GM19351 (cell line): ENCODE measurements at regions not wholly inside any gene's neighbourhood (a gene's known extent, or its start where the extent isn't known, plus 50 kb on each side); places are given as distances from the start of the nearest gene placed in this dataset.

ENCODE experiments used
- ATAC-seq: cut with Tn5 transposase; IDR thresholded peaks from one replicate; pipeline ENCODE4 v1.9.1; 2021; ENCODE audit warnings: mild to moderate bottlenecking, moderate library complexity; ENCODE audit not compliant: unreplicated experiment

DNA sequence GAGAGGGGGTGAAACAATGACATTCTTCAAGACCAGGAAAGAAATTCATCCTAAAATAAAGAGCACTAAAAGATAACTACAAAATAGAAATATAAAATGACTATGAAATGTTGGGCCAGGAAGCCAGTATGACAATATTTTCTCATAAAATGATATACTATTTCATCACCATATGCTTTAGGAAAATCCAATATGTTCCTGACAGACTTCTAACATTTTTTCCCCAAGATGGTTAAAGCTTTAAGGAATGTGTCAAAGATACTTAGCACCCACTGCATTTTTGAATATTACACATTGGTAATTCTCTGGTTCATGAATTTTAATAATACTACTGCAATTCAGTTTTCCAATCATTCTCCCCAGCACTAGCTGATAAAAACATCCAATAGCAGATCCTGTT lies 87.7 kb upstream of the PLEKHG7 start:
- no peak for ATAC-seq

DNA sequence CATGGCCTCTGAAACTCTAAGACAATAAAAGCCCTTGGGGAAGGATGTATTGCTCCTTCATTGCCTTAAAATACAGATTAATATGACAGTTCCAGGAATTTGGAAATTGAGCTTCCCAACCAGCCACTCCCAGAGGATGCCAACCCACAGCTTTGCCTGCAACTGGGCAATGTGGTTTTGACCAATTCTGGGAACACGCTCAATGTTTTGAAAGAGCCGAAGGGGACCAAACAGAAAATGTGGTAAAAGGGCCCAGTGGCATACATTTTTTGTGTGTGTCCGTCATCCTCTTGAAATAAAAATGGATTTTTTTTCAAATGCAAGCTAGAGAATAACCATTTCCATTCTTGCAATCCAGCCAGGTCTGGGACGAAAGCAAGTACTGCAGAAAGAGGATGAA lies 88.3 kb upstream of the PLEKHG7 start:
- ATAC-seq, result no peak

GRCh38 chr12:92614001-92614400 lies 88.8 kb upstream of the PLEKHG7 start:
- no peak for ATAC-seq

- no peak for ATAC-seq
Observed at GRCh38 chr12:92612611-92613010, 90.2 kb upstream of the PLEKHG7 start.

GRCh38 chr12:92608151-92609091 lies 94.4 kb upstream of the PLEKHG7 start:
- no peak for ATAC-seq

DNA sequence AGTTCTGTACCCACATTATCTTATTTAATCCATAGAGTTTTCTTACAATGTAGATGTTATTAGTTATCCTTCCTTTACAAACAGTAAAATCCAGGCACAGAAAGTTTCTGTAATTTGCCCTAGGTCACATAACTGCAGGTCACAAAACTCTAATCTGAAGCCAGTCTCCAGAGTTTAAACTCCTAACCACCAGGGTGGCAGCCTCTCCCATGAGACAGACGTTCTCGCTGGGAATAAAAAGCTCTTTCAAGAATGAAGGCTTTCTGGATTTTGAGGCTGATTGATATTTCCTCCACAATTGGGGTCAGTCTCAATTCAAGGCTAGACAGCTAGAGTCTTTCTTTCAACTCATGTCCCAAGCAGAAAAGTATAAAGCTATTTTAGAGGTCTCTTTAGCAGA lies 95.8 kb upstream of the PLEKHG7 start:
- ATAC-seq, result no peak

DNA sequence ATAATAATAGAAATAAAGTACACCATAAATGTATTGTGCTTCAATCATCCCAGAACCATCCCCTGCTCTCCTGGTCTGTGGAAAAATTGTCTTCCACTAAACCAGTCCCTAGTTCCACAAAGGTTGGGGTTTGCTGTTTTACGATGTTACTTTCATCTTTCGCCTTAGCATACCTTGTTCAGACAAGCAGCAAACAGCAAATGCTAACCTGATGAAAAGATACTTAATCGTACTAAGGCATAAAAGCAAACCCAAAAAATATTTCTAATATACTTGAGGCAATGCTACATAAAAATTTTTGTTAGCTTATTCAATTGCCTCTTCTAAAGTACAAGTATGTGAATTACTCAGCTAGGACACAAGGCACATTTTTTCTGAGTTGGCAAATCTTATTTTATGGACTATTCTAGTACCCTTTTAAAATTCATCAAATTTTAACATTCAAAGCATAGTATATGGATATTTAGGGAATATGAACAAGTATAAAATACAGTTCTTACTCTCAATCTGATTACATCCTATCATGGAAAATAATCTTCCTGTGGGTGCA lies 97.1 kb upstream of the PLEKHG7 start:
- ATAC-seq, result no peak

DNA sequence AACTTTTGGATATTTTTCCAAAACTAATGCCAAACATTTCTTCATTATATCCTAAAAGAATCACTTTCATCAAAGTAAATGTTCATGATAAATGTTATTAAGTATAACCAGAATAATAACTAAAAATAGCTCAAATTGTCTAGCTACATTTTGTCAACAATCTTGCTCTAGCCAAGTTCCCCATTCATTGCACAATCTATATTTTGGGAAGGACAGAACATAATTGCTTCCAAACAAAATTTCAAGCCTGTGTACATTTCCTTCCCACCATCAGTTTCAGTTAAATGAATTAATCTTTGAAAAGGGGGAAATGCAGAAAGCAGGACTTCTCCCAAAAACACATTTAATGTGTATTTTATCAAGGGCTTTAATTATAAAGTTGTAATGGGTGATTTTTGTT lies 98.0 kb upstream of the PLEKHG7 start:
- ATAC-seq, result no peak

DNA sequence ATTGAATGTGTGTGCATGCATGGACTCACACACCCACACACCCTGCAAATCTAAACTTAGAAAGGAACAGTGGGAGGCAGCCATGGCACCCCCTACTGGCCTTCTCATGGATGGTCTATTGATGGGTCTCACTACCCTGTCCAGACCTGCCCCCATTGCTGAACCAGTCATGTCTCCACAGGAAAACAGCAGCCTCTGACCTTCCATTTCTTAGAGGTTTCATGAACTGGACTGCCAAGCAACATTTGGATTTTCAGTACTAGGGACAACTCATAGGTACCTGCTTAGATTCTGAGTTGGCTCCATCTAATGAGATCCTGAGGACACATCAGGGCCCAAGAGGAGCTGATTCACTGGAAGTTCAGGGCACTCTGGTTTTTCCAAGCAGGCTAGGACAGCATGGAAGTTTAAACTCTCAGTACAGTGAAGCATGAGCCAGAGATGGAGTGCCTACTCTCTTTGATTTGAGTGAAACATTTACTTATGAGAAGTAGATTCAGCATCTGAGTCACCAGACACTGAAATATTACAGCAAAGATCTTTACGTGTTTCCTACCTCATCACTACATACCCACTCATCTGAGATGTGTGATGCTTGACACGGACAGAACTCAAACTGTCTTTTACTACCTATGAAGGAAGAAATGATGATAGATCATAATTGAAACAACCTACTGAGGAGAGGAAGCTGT lies 98.9 kb upstream of the PLEKHG7 start:
- ATAC-seq, result no peak

- no peak for ATAC-seq
Observed at GRCh38 chr12:92602930-92603623, 99.7 kb upstream of the PLEKHG7 start.

- no peak for ATAC-seq
Observed at GRCh38 chr12:92602476-92602875, 100.3 kb upstream of the PLEKHG7 start.

GRCh38 chr12:92601680-92602079 lies 101.1 kb upstream of the PLEKHG7 start:
- ATAC-seq, result no peak

- ATAC-seq, result no peak
Observed at GRCh38 chr12:92601176-92601575, 101.6 kb upstream of the PLEKHG7 start.

DNA sequence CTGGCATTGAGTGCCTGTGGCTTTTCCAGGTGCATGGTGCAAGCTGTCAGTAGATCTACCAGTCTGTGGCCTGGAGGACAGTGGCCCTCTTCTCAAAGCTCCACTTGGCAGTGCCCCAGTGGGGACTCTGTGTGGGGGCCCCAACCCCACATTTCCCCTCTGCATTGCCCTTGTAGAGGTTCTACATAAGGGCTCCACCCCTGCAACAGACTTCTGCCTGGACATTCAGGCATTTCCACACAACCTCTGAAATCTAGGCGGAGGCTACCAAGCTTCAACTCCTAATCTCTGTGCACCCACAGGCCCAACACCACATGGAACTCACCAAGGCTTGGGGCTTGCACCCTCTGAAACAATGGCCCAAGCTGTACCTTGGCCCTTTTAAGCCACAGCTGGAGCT lies 102.7 kb upstream of the PLEKHG7 start:
- ATAC-seq, result no peak

- ATAC-seq, result no peak
Observed at GRCh38 chr12:92597997-92598396, 104.8 kb upstream of the PLEKHG7 start.

GRCh38 chr12:92597118-92597517 lies 105.7 kb upstream of the PLEKHG7 start:
- ATAC-seq, result no peak

GRCh38 chr12:92596383-92596782 lies 106.4 kb upstream of the PLEKHG7 start:
- ATAC-seq, result no peak

DNA sequence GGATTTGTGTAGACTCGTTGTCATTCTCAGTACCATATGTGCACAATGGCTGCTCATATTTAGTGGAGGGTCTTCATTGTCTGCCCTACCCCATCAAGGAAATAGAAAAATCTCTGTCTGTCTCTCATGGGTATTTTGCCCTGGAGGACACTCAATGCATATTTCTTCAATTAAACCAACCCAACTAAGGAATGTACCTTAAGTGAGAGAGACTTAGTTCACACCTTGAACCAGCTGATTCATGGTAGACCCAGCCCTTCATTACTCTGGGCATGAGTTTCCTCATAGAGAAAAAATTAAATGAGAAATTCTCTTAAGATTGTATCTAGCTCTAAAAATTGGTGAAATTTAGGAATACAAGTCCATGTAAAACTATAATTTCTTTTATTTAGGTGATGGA lies 107.1 kb upstream of the PLEKHG7 start:
- no peak for ATAC-seq

DNA sequence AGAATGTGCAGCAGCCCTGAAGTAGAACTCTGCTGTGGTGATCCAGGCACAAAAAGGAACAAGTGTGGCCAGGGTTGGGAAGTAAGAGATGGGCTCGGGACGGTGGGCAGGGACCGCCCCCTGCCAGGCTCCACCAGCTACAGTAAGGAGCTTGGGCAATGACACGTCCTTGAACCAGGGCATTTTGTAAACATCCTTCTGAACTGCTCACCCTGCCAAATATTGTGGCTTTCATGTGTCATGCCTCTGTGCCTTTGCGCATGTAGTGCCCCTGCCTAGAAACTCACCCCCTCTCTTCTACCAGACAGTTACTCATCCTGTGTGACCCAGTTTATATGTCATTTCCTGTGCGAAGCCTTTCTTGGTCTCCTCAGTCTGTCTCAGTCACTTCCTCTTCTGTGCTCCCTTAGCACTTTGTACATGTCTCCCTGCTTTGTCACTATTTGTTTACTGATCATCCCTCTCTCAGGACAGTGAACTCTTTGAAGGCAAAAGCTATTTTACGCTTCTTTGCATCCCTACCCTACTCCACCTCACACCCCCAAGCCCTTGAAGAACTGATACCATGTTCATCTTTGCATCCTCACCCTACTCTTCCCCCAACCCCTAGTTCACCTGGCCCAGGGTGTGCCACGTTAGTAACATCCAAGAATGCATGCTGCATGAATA lies 108.9 kb upstream of the PLEKHG7 start:
- peak; percentile 100 for ATAC-seq

DNA sequence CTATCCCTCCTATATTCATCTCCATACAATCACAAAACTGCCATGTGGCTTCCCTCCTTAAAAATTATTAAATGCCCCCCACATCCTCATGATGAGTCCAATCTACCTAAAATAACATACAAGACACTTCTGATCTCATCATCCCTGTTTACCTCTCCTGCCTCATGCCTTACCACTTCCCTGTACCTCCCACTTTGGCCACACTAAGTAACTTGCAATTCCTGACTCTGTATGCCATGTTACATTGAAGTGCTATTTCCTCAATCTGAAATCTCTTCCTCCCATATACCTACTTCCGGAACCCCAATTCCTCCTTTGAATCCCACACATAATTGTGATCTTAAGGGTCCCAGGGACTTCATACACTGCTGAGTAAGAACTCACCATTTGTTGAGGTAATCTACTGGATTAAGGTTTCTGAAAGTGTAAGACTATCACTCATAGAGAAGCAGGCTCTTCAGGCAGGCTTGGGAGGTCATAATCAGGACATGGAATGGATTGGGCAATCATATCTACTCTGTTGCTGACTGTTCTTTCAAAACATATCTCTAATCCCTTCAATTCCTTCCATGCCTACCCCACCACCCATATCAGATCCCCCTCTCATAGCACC lies 117.6 kb upstream of the PLEKHG7 start:
- ATAC-seq, result no peak
